ENCODE measurements at regions not wholly inside any gene's neighbourhood (a gene's known extent, or its start where the extent isn't known, plus 50 kb on each side); places are given as distances from the start of the nearest gene placed in this dataset.

GRCh38 chr4:20506827-20507226, 193.4 kb upstream of the PACRGL start:
- H3K4me3 Mint-ChIP-seq (ENCODE audit: unreplicated experiment), result no peak overlapping the region
- H3K9me3 Mint-ChIP-seq (ENCODE audit: unreplicated experiment), result no peaks in the 10 kb centered on the region
- TF ChIP-seq CTCF (IDR thresholded peaks at IDR 0.05; ENCODE audit: unreplicated experiment), result no peak
- no peak for DNase-seq (ENCODE audit: low spot score)
- H3K27ac Mint-ChIP-seq (ENCODE audit: unreplicated experiment), result no peak overlapping the region
- H3K36me3 Mint-ChIP-seq (ENCODE audit: low read depth, unreplicated experiment), result no peaks in the 10 kb centered on the region
- H3K27me3 Mint-ChIP-seq (ENCODE audit: unreplicated experiment), result no peaks in the 10 kb centered on the region
- H3K4me1 Mint-ChIP-seq (ENCODE audit: unreplicated experiment), result no peaks in the 10 kb centered on the region

GRCh38 chr4:20509315-20509714, 190.9 kb upstream of the PACRGL start:
- H3K4me3 Mint-ChIP-seq (ENCODE audit: unreplicated experiment), result no peak overlapping the region
- H3K9me3 Mint-ChIP-seq (ENCODE audit: unreplicated experiment), result no peaks in the 10 kb centered on the region
- no peak for DNase-seq (ENCODE audit: low spot score)
- no peak overlapping the region for H3K27ac Mint-ChIP-seq (ENCODE audit: unreplicated experiment)
- no peaks in the 10 kb centered on the region for H3K36me3 Mint-ChIP-seq (ENCODE audit: low read depth, unreplicated experiment)
- H3K4me1 Mint-ChIP-seq (ENCODE audit: unreplicated experiment), result no peaks in the 10 kb centered on the region
- TF ChIP-seq CTCF (IDR thresholded peaks at IDR 0.05; ENCODE audit: unreplicated experiment), result no peak
- H3K27me3 Mint-ChIP-seq (ENCODE audit: unreplicated experiment), result no peaks in the 10 kb centered on the region

- H3K4me1 Mint-ChIP-seq (ENCODE audit: unreplicated experiment), result no peaks in the 10 kb centered on the region
- H3K27me3 Mint-ChIP-seq (ENCODE audit: unreplicated experiment), result no peaks in the 10 kb centered on the region
- no peak for DNase-seq (ENCODE audit: low spot score)
- no peak for TF ChIP-seq CTCF (IDR thresholded peaks at IDR 0.05; ENCODE audit: unreplicated experiment)
- no peaks in the 10 kb centered on the region for H3K36me3 Mint-ChIP-seq (ENCODE audit: low read depth, unreplicated experiment)
- H3K27ac Mint-ChIP-seq (ENCODE audit: unreplicated experiment), result no peak overlapping the region
- no peaks in the 10 kb centered on the region for H3K9me3 Mint-ChIP-seq (ENCODE audit: unreplicated experiment)
- no peak overlapping the region for H3K4me3 Mint-ChIP-seq (ENCODE audit: unreplicated experiment)
These were observed 188.0 kb upstream of the PACRGL start for GRCh38 chr4:20512033-20512792.

GRCh38 chr4:20512985-20513384, 187.3 kb upstream of the PACRGL start:
- Mint-ChIP-seq H3K36me3 (ENCODE audit: low read depth, unreplicated experiment) (no peaks in the 10 kb centered on the region), H3K27ac (ENCODE audit: unreplicated experiment) (no peak overlapping the region), H3K27me3 (ENCODE audit: unreplicated experiment) (no peaks in the 10 kb centered on the region), H3K4me3 (ENCODE audit: unreplicated experiment) (no peak overlapping the region), H3K9me3 (ENCODE audit: unreplicated experiment) (no peaks in the 10 kb centered on the region), H3K4me1 (ENCODE audit: unreplicated experiment) (no peaks in the 10 kb centered on the region)
- no peak for TF ChIP-seq CTCF (IDR thresholded peaks at IDR 0.05; ENCODE audit: unreplicated experiment)
- no peak for DNase-seq (ENCODE audit: low spot score)

GRCh38 chr4:20520901-20521300, 179.4 kb upstream of the PACRGL start:
- H3K27me3 Mint-ChIP-seq (ENCODE audit: unreplicated experiment), result peaks cover 3% of the 10 kb centered on the region
- H3K4me3 Mint-ChIP-seq (ENCODE audit: unreplicated experiment), result no peak overlapping the region
- no peak overlapping the region for H3K27ac Mint-ChIP-seq (ENCODE audit: unreplicated experiment)
- H3K9me3 Mint-ChIP-seq (ENCODE audit: unreplicated experiment), result no peaks in the 10 kb centered on the region
- no peak for DNase-seq (ENCODE audit: low spot score)
- no peak for TF ChIP-seq CTCF (IDR thresholded peaks at IDR 0.05; ENCODE audit: unreplicated experiment)
- H3K36me3 Mint-ChIP-seq (ENCODE audit: low read depth, unreplicated experiment), result no peaks in the 10 kb centered on the region
- H3K4me1 Mint-ChIP-seq (ENCODE audit: unreplicated experiment), result no peaks in the 10 kb centered on the region
